HCT116 (cell line): ENCODE measurements at regions not wholly inside any gene's neighbourhood (a gene's known extent, or its start where the extent isn't known, plus 50 kb on each side); places are given as distances from the start of the nearest gene placed in this dataset.

Experiments
- ATAC-seq: fragments of 200-7000 bp; cut with Tn5 transposase; 2 replicates; pipeline ENCODE4 v1.9.1; 2020; ENCODE audit warnings: mild to moderate bottlenecking, moderate library complexity
- BruUV-seq: library from RNA; stranded (reverse); fragments of 400-500 nt; replicated peaks from 2 replicates; lab custom pipeline; 2021; lab: Mats Ljungman, UMichigan
- CTCF ChIA-PET: fragments of 300-600 bp; sonication (Branson Sonifier 250); formaldehyde crosslinking; loops from one replicate; lab custom pipeline; 2021; ENCODE audit warnings: antibody characterized with exemption; lab: Charles Lee
- POLR2A ChIA-PET: fragments of 300-600, 350-600 bp; sonication (Branson Sonifier 250); formaldehyde crosslinking; loops from one replicate; lab custom pipeline; 2021; ENCODE audit warnings: antibody characterized with exemption; lab: Charles Lee
- RAD21 ChIA-PET, 2 experiments: fragments of 300-600 bp; sonication (Branson Sonifier 250); formaldehyde crosslinking; loops; one replicate each; lab custom pipeline; 2023; ENCODE audit warnings: low total read pairs in 2 of 2; ENCODE audit not compliant: uncharacterized antibody in 2 of 2, unreplicated experiment in 2 of 2, low non-redundant PET in 1 of 2; lab: Charles Lee
- DNase-seq: peaks from one replicate; pipeline ENCODE4 v3.0.0-alpha.2; 2010; ENCODE audit warnings: low read depth, low spot score
- H2AFZ ChIP-seq: fragments of 200-600 bp; shearing (Covaris generic), sonication (generic); 2 replicates; pipeline ENCODE4 v1.6.1; 2017; ENCODE audit warnings: low read depth, mixed run types, mixed read lengths, antibody characterized with exemption, low read length; ENCODE audit not compliant: poor library complexity, severe bottlenecking
- H3K27ac ChIP-seq: 2 replicates; pipeline ENCODE4 v1.5.1; 2012; ENCODE audit warnings: low read depth, low read length
- H3K27me3 ChIP-seq: fragments of 200-600 bp; sonication (generic); 2 replicates; pipeline ENCODE4 v1.6.1; 2016; ENCODE audit warnings: mixed run types, low read length, mixed read lengths; ENCODE audit not compliant: insufficient read depth
- H3K36me3 ChIP-seq, 2 experiments: fragments of 200-500 bp in 1 of 2; fragments of 200-600 bp in 1 of 2; sonication (Bioruptor generic) in 1 of 2; sonication (generic) in 1 of 2; 2 replicates each; pipeline versions ENCODE4 v1.5.1 to v1.6.1; 2014 to 2016; ENCODE audit warnings: low read length in 2 of 2, inconsistent platforms in 1 of 2, mixed read lengths in 1 of 2, mixed run types in 1 of 2; ENCODE audit not compliant: insufficient read depth in 2 of 2, control insufficient read depth in 1 of 2
- H3K4me1 ChIP-seq, 2 experiments: fragments of 200-600 bp in 1 of 2; sonication (generic) in 1 of 2; 2 replicates each; pipeline versions ENCODE4 v1.5.1 to v1.6.1; 2012 to 2017; ENCODE audit warnings: low read length in 2 of 2, inconsistent platforms in 1 of 2, mild to moderate bottlenecking in 1 of 2, mixed read lengths in 1 of 2, mixed run types in 1 of 2, moderate library complexity in 1 of 2; ENCODE audit not compliant: insufficient read depth in 2 of 2, control insufficient read depth in 1 of 2
- H3K4me2 ChIP-seq: fragments of 200-600 bp; sonication (generic); 2 replicates; pipeline ENCODE4 v1.6.1; 2017; ENCODE audit warnings: mixed run types, low read length, mixed read lengths
- H3K4me3 ChIP-seq, 2 experiments: fragments of 200-600 bp in 1 of 2; sonication (generic) in 1 of 2; replicated peaks in 1 of 2; 2 replicates each; pipeline ENCODE4 v1.5.1; 2011 to 2016; ENCODE audit warnings: low read length in 2 of 2, control low read depth in 1 of 2, low read depth in 1 of 2, mild to moderate bottlenecking in 1 of 2, mixed read lengths in 1 of 2, mixed run types in 1 of 2
- H3K79me2 ChIP-seq: fragments of 200-600 bp; sonication (generic); 2 replicates; pipeline ENCODE4 v1.6.1; 2017; ENCODE audit warnings: mild to moderate bottlenecking, mixed run types, low read length, moderate library complexity, mixed read lengths; ENCODE audit not compliant: insufficient read depth
- H3K9ac ChIP-seq: fragments of 200-600 bp; sonication (generic); 2 replicates; pipeline ENCODE4 v1.6.1; 2016; ENCODE audit warnings: low read length, mixed read lengths
- H3K9me2 ChIP-seq: fragments of 200-600 bp; sonication (generic), shearing (Covaris generic); 2 replicates; pipeline ENCODE4 v1.6.1; 2017; ENCODE audit warnings: mixed run types, mild to moderate bottlenecking, moderate library complexity; ENCODE audit not compliant: insufficient read depth
- H3K9me3 ChIP-seq, 2 experiments: fragments of 200-500 bp in 1 of 2; fragments of 200-600 bp in 1 of 2; sonication (Bioruptor generic) in 1 of 2; sonication (generic) in 1 of 2; 2 replicates each; pipeline ENCODE4 v1.6.1; 2014 to 2017; ENCODE audit warnings: low read length in 2 of 2, mixed read lengths in 2 of 2, inconsistent platforms in 1 of 2, low read depth in 1 of 2, mild to moderate bottlenecking in 1 of 2, mixed run types in 1 of 2, moderate library complexity in 1 of 2; ENCODE audit not compliant: control insufficient read depth in 1 of 2, insufficient read depth in 1 of 2
- H4K20me1 ChIP-seq: fragments of 200-600 bp; sonication (generic), shearing (Covaris generic); 2 replicates; pipeline ENCODE4 v1.6.1; 2017; ENCODE audit warnings: mixed run types, mild to moderate bottlenecking, moderate library complexity; ENCODE audit not compliant: insufficient read depth
- ATF3 ChIP-seq: IDR thresholded peaks from 2 replicates; pipeline ENCODE4 v1.6.1; 2012
- CEBPB ChIP-seq: IDR thresholded peaks from 2 replicates; pipeline ENCODE4 v1.6.1; 2012; ENCODE audit warnings: low read depth
- CTCF ChIP-seq, 3 experiments: fragments of 200-600 bp in 1 of 3; sonication (generic) in 1 of 3; IDR thresholded peaks in 2 of 3; conservative IDR thresholded peaks in 1 of 3; 2 replicates each; pipeline ENCODE4 v1.5.1; 2012 to 2017; ENCODE audit warnings: low read depth in 2 of 3, low read length in 2 of 3, antibody characterized with exemption in 1 of 3, borderline replicate concordance in 1 of 3, control low read depth in 1 of 3, mild to moderate bottlenecking in 1 of 3, mixed read lengths in 1 of 3, mixed run types in 1 of 3, moderate library complexity in 1 of 3; ENCODE audit not compliant: insufficient read depth in 1 of 3
- EZH2 ChIP-seq: fragments of 200-600 bp; sonication (generic); IDR thresholded peaks from 2 replicates; pipeline ENCODE4 v1.6.1; 2017; ENCODE audit warnings: antibody characterized with exemption, mixed run types
- JUND ChIP-seq: IDR thresholded peaks from 2 replicates; pipeline ENCODE4 v1.6.1; 2012
- POLR2A ChIP-seq: IDR thresholded peaks from 2 replicates; pipeline ENCODE4 v1.7.0; 2011; ENCODE audit warnings: borderline replicate concordance; ENCODE audit not compliant: insufficient read depth, insufficient read length; ENCODE audit errors: extremely low read depth
- RAD21 ChIP-seq: IDR thresholded peaks from 2 replicates; pipeline ENCODE4 v1.6.1; 2012; ENCODE audit warnings: low read depth, mild to moderate bottlenecking
- SIN3A ChIP-seq: IDR thresholded peaks from 2 replicates; pipeline ENCODE4 v1.6.1; 2012; ENCODE audit warnings: low read depth
- SRF ChIP-seq: IDR thresholded peaks from 2 replicates; pipeline ENCODE4 v1.6.1; 2012; ENCODE audit warnings: low read depth
- TCF7L2 ChIP-seq: IDR thresholded peaks from 2 replicates; pipeline ENCODE4 v1.7.0; 2011; ENCODE audit warnings: borderline replicate concordance, inconsistent platforms; ENCODE audit not compliant: insufficient read depth, insufficient read length; ENCODE audit errors: extremely low read depth
- ZBTB33 ChIP-seq: IDR thresholded peaks from 2 replicates; pipeline ENCODE4 v1.6.1; 2011; ENCODE audit warnings: mild to moderate bottlenecking, low read length, moderate library complexity; ENCODE audit not compliant: insufficient replicate concordance; ENCODE audit errors: extremely low read depth
- ZNF274 ChIP-seq: fragments of 200-500 bp; sonication (Bioruptor generic); IDR thresholded peaks from 2 replicates; pipeline ENCODE4 v1.6.1; 2014; ENCODE audit warnings: mild to moderate bottlenecking, low read depth, low read length, inconsistent platforms
- intact Hi-C: fragments of 100-400 bp; cut with micrococcal nuclease; formaldehyde crosslinking; loops from 2 replicates; pipeline ENCODE4 v1.10.0; 2022

GRCh38 chr11:42498971-42499370 is 812.8 kb upstream of the API5 start:
- H3K9me3 ChIP-seq = no peaks in the 10 kb centered on the region; a peak in 2 of 4 replicates
- H2AFZ ChIP-seq = no peak overlapping the region
- no peaks in the 10 kb centered on the region for H3K4me1 ChIP-seq
- H3K36me3 ChIP-seq = no peaks in the 10 kb centered on the region
- intact Hi-C loops = no loop called here
- H3K27ac ChIP-seq = no peak overlapping the region
- no peaks in the 10 kb centered on the region for H4K20me1 ChIP-seq
- H3K27me3 ChIP-seq = no peaks in the 10 kb centered on the region
- RAD21 ChIA-PET = no interaction called here
- H3K9ac ChIP-seq = no peak overlapping the region
- no peak for ATAC-seq
- POLR2A ChIA-PET = no interaction called here
- TF ChIP-seq CEBPB = no peak
- no peak for TF ChIP-seq CTCF (IDR thresholded peaks at IDR 0.05 in 2 of 3, conservative IDR thresholded peaks at IDR 0.05 in 1 of 3; ENCODE audit: borderline replicate concordance in 1 of 3, insufficient read depth in 1 of 3, low read depth in 2 of 3, low read length in 2 of 3)
- TF ChIP-seq EZH2 = no peak
- no peak for TF ChIP-seq TCF7L2
- H3K4me3 ChIP-seq = no peak overlapping the region
- H3K79me2 ChIP-seq = no peaks in the 10 kb centered on the region
- no peak for DNase-seq
- no peak overlapping the region for H3K4me2 ChIP-seq
- BruUV-seq = no TSS peak
- H3K9me2 ChIP-seq = no peaks in the 10 kb centered on the region
- CTCF ChIA-PET = no interaction called here

- no TSS peak for BruUV-seq
- ChIA-PET CTCF (no interaction called here), RAD21 (no interaction called here), POLR2A (no interaction called here)
- Histone ChIP-seq H3K4me2 (no peak overlapping the region), H3K36me3 (no peaks in the 10 kb centered on the region), H3K9me3 (no peaks in the 10 kb centered on the region; a peak in 2 of 4 replicates), H3K79me2 (no peaks in the 10 kb centered on the region), H3K27ac (no peak overlapping the region), H3K9me2 (no peaks in the 10 kb centered on the region), H3K4me1 (no peaks in the 10 kb centered on the region), H3K27me3 (no peaks in the 10 kb centered on the region), H3K9ac (no peak overlapping the region), H2AFZ (no peak overlapping the region), H4K20me1 (no peaks in the 10 kb centered on the region), H3K4me3 (no peak overlapping the region)
- ATAC-seq (no peak), DNase-seq (no peak)
- TF ChIP-seq JUND = no peak
- no peak for TF ChIP-seq ZNF274
- no peak for TF ChIP-seq SIN3A
- no peak for TF ChIP-seq RAD21
- no peak for TF ChIP-seq POLR2A
- no peak for TF ChIP-seq SRF
- no peak for TF ChIP-seq ATF3
- no peak for TF ChIP-seq EZH2
- no peak for TF ChIP-seq ZBTB33
- intact Hi-C loops = no loop called here
These were observed 809.6 kb upstream of the API5 start for GRCh38 chr11:42502151-42502550.
